Mesenchymal stem cell (in vitro differentiated cells and primary cell): ENCODE measurements at regions not wholly inside any gene's neighbourhood (a gene's known extent, or its start where the extent isn't known, plus 50 kb on each side); places are given as distances from the start of the nearest gene placed in this dataset.

ENCODE experiments used
- DNase-seq: peaks from one replicate; pipeline ENCODE4 v3.0.0-alpha.2; 2013
- H2AFZ ChIP-seq: one replicate; pipeline ENCODE4 v1.6.1; 2013; ENCODE audit warnings: low read depth, mild to moderate bottlenecking, control low read depth, inconsistent platforms, low read length, moderate library complexity
- H2AK5ac ChIP-seq: 2 replicates; pipeline ENCODE4 v1.6.1; 2013; ENCODE audit warnings: low read length, moderate library complexity, mild to moderate bottlenecking, inconsistent platforms; ENCODE audit not compliant: severe bottlenecking
- H2BK120ac ChIP-seq: one replicate; pipeline ENCODE4 v1.6.1; 2013; ENCODE audit warnings: low read depth, mild to moderate bottlenecking, inconsistent platforms, low read length, moderate library complexity
- H2BK12ac ChIP-seq, 2 experiments: one replicate each; pipeline ENCODE4 v1.6.1; 2013; ENCODE audit warnings: inconsistent platforms in 2 of 2, low read length in 2 of 2, mild to moderate bottlenecking in 2 of 2, moderate library complexity in 2 of 2, control low read depth in 1 of 2
- H2BK15ac ChIP-seq: one replicate; pipeline ENCODE4 v1.6.1; 2013; ENCODE audit warnings: mild to moderate bottlenecking, low read depth, inconsistent platforms; ENCODE audit not compliant: poor library complexity, severe bottlenecking
- H2BK5ac ChIP-seq: 2 replicates; pipeline ENCODE4 v1.6.1; 2013; ENCODE audit warnings: low read depth, mild to moderate bottlenecking, low read length, control low read depth, inconsistent platforms; ENCODE audit not compliant: poor library complexity, severe bottlenecking
- H3K14ac ChIP-seq, 2 experiments: one replicate each; pipeline ENCODE4 v1.6.1; 2013; ENCODE audit warnings: inconsistent platforms in 2 of 2, low read length in 2 of 2, control low read depth in 1 of 2, mild to moderate bottlenecking in 1 of 2, moderate library complexity in 1 of 2
- H3K18ac ChIP-seq, 2 experiments: one replicate each; pipeline ENCODE4 v1.6.1; 2013; ENCODE audit warnings: inconsistent platforms in 2 of 2, low read length in 2 of 2, control low read depth in 1 of 2, low read depth in 1 of 2, mild to moderate bottlenecking in 1 of 2
- H3K23ac ChIP-seq, 2 experiments: one replicate each; pipeline ENCODE4 v1.6.1; 2013; ENCODE audit warnings: inconsistent platforms in 2 of 2, low read length in 2 of 2, mild to moderate bottlenecking in 2 of 2, moderate library complexity in 2 of 2, control low read depth in 1 of 2
- H3K27ac ChIP-seq: 2 replicates; pipeline ENCODE4 v1.5.1; 2013; ENCODE audit warnings: mild to moderate bottlenecking, moderate library complexity, low read length, control low read depth, inconsistent platforms; ENCODE audit not compliant: poor library complexity, severe bottlenecking
- H3K27me3 ChIP-seq, 2 experiments: 2 replicates each; pipeline versions ENCODE4 v1.6.1 to v1.7.0; 2013; ENCODE audit warnings: low read length in 2 of 2, mild to moderate bottlenecking in 2 of 2, moderate library complexity in 2 of 2, control low read depth in 1 of 2, inconsistent platforms in 1 of 2; ENCODE audit not compliant: control insufficient read depth in 1 of 2, insufficient read depth in 1 of 2
- H3K36me3 ChIP-seq, 2 experiments: 2 replicates each; pipeline versions ENCODE4 v1.6.1 to v1.7.0; 2013; ENCODE audit warnings: low read length in 2 of 2, control low read depth in 1 of 2, inconsistent platforms in 1 of 2, low read depth in 1 of 2, mild to moderate bottlenecking in 1 of 2; ENCODE audit not compliant: insufficient read depth in 2 of 2, control insufficient read depth in 1 of 2
- H3K4ac ChIP-seq, 2 experiments: one replicate each; pipeline ENCODE4 v1.6.1; 2013; ENCODE audit warnings: inconsistent platforms in 2 of 2, low read length in 2 of 2, mild to moderate bottlenecking in 2 of 2, moderate library complexity in 2 of 2, control low read depth in 1 of 2, low read depth in 1 of 2
- H3K4me1 ChIP-seq: 2 replicates; pipeline ENCODE4 v1.6.1; 2013; ENCODE audit warnings: low read depth, low read length, control low read depth; ENCODE audit not compliant: control insufficient read depth, insufficient read depth
- H3K4me2 ChIP-seq: 2 replicates; pipeline ENCODE4 v1.6.1; 2013; ENCODE audit warnings: low read length, mild to moderate bottlenecking, inconsistent platforms; ENCODE audit not compliant: poor library complexity, severe bottlenecking
- H3K4me3 ChIP-seq, 2 experiments: 2 replicates each; pipeline versions ENCODE4 v1.5.1 to v1.7.0; 2013; ENCODE audit warnings: low read length in 2 of 2, mild to moderate bottlenecking in 2 of 2, control low read depth in 1 of 2, low read depth in 1 of 2; ENCODE audit not compliant: insufficient read depth in 1 of 2
- H3K79me1 ChIP-seq: replicated peaks from 2 replicates; pipeline ENCODE4 v1.6.1; 2013; ENCODE audit warnings: mild to moderate bottlenecking, control low read depth, low read length, inconsistent platforms; ENCODE audit not compliant: poor library complexity, severe bottlenecking
- H3K9ac ChIP-seq: 2 replicates; pipeline ENCODE4 v1.7.0; 2013; ENCODE audit warnings: mild to moderate bottlenecking, low read length, moderate library complexity
- H3K9me3 ChIP-seq: 2 replicates; pipeline ENCODE4 v1.7.0; 2013; ENCODE audit warnings: mild to moderate bottlenecking, low read length; ENCODE audit not compliant: control insufficient read depth
- H4K8ac ChIP-seq: one replicate; pipeline ENCODE4 v1.6.1; 2013; ENCODE audit warnings: inconsistent platforms, mild to moderate bottlenecking, low read length, moderate library complexity
- H4K91ac ChIP-seq: one replicate; pipeline ENCODE4 v1.6.1; 2013; ENCODE audit warnings: mild to moderate bottlenecking, low read length, inconsistent platforms
- WGBS: methylation state at CpG from one replicate; pipeline ENCODE4 v1.1.7; 2013; ENCODE audit warnings: mixed read lengths; 5-methylcytosine and 5-hydroxymethylcytosine counted together

GRCh38 chr5:68657055-68657961 is 436.5 kb upstream of the SLC30A5 start:
- Histone ChIP-seq H3K4ac (no peak overlapping the region), H3K79me1 (no peaks in the 10 kb centered on the region), H4K91ac (no peak overlapping the region), H4K8ac (no peak overlapping the region), H2BK120ac (no peak overlapping the region), H3K36me3 (no peaks in the 10 kb centered on the region), H2AFZ (no peak overlapping the region), H3K14ac (peak overlapping the region in 1 of 2 experiments; percentile 42), H3K27me3 (peaks cover 0 to 7% of the 10 kb centered on the region in 2 experiments), H3K23ac (no peak overlapping the region), H2AK5ac (no peak overlapping the region), H3K18ac (peak overlapping the region in 1 of 2 experiments; percentile 37), H3K27ac (no peak overlapping the region), H2BK15ac (no peak overlapping the region), H2BK12ac (peak overlapping the region in 1 of 2 experiments; percentile 68), H3K9me3 (no peaks in the 10 kb centered on the region), H3K4me3 (no peak overlapping the region), H3K4me1 (peaks cover 3% of the 10 kb centered on the region), H3K9ac (no peak overlapping the region), H3K4me2 (no peak overlapping the region), H2BK5ac (no peak overlapping the region)
- WGBS, result 51% methylated on average over 5 of the region's 5 CpGs
- no peak for DNase-seq

DNA sequence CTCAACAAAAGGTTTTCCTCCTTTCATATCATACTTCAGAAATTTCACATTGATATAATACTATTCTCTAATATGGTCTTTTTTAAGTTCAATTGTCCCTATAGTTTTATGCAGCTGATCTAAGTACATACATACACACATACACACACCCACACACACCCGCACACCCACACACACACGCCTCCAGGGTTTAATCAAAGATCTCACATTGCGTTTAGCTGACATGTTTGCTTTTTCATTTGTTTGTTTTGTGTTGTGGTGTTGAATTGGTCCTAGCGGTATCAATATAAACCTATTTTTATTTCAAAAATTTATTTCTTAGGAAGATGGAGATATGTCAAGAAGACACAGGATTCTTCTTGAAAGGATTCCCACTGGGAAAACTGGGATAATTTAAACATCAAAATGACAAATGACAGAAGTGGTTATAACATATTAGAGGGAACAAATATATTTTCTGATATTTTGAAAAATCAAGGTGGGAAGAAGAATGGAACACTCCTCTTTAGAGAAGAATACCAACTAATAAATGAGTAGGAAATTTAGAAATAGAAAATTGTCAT is 434.9 kb upstream of the SLC30A5 start:
- no peak for DNase-seq
- peaks cover 3% of the 10 kb centered on the region for H3K4me1 ChIP-seq
- peaks cover under 1% of the 10 kb centered on the region for H3K9me3 ChIP-seq
- no peak overlapping the region for H2AFZ ChIP-seq
- no peak overlapping the region for H3K9ac ChIP-seq
- no peak overlapping the region for H3K18ac ChIP-seq
- no peak overlapping the region for H2BK15ac ChIP-seq
- H3K23ac ChIP-seq, result no peak overlapping the region
- peaks cover 0 to 7% of the 10 kb centered on the region in 2 experiments for H3K27me3 ChIP-seq
- H3K4ac ChIP-seq, result no peak overlapping the region
- no peak overlapping the region for H2AK5ac ChIP-seq
- H2BK5ac ChIP-seq, result no peak overlapping the region
- H3K4me3 ChIP-seq, result no peak overlapping the region
- no peaks in the 10 kb centered on the region for H3K79me1 ChIP-seq
- H2BK12ac ChIP-seq, result no peak overlapping the region
- H3K36me3 ChIP-seq, result no peaks in the 10 kb centered on the region
- WGBS, result no CpG with 5 or more reads among the region's 4 CpGs
- no peak overlapping the region for H4K8ac ChIP-seq
- no peak overlapping the region for H3K27ac ChIP-seq
- H3K4me2 ChIP-seq, result no peak overlapping the region
- no peak overlapping the region for H4K91ac ChIP-seq
- H2BK120ac ChIP-seq, result no peak overlapping the region
- no peak overlapping the region for H3K14ac ChIP-seq

- no peak overlapping the region for H2AK5ac ChIP-seq
- DNase-seq, result no peak
- H3K27ac ChIP-seq, result no peak overlapping the region
- peak overlapping the region; percentile 37 for H4K8ac ChIP-seq
- H3K4me2 ChIP-seq, result no peak overlapping the region
- no peaks in the 10 kb centered on the region for H3K36me3 ChIP-seq
- no peak overlapping the region for H4K91ac ChIP-seq
- H3K14ac ChIP-seq, result no peak overlapping the region
- peak overlapping the region; percentile 9 for H2BK5ac ChIP-seq
- no peak overlapping the region for H2BK15ac ChIP-seq
- no peak overlapping the region for H3K9ac ChIP-seq
- no peak overlapping the region for H2BK120ac ChIP-seq
- H3K18ac ChIP-seq, result no peak overlapping the region
- H2BK12ac ChIP-seq, result no peak overlapping the region
- H3K23ac ChIP-seq, result no peak overlapping the region
- H3K9me3 ChIP-seq, result peaks cover 5% of the 10 kb centered on the region
- no peaks in the 10 kb centered on the region for H3K79me1 ChIP-seq
- H3K4me1 ChIP-seq, result peaks cover 3% of the 10 kb centered on the region
- H2AFZ ChIP-seq, result no peak overlapping the region
- H3K4ac ChIP-seq, result no peak overlapping the region
- 48% methylated on average over 2 of the region's 3 CpGs for WGBS
- no peak overlapping the region for H3K4me3 ChIP-seq
- peaks cover 0 to 7% of the 10 kb centered on the region in 2 experiments for H3K27me3 ChIP-seq
These were observed 433.9 kb upstream of the SLC30A5 start for GRCh38 chr5:68659881-68660280.

DNA sequence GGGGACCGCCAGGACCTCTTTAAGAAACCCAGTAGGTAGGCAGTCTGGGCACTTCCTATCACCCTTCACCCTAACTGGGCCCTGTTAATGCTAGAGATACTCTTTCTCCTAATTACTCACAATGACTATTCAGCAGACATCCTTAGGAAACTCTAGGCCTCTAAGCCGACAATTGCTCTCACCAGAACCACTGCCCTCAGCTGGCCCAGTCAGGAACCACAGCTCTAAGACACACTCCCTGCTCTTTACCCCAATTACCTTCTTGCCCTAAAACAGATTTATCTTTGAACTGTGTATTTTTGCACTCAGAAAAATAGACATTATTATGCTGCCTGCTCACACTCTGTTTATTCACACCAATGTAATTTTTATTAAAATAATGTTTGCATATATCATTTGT is 432.6 kb upstream of the SLC30A5 start:
- Histone ChIP-seq H3K79me1 (no peaks in the 10 kb centered on the region), H3K9ac (no peak overlapping the region), H3K27me3 (peaks cover 0 to 7% of the 10 kb centered on the region in 2 experiments), H2BK12ac (no peak overlapping the region), H3K23ac (no peak overlapping the region), H2BK5ac (no peak overlapping the region), H3K14ac (no peak overlapping the region), H3K9me3 (peaks cover 5% of the 10 kb centered on the region), H2BK120ac (no peak overlapping the region), H3K27ac (no peak overlapping the region), H3K4me2 (no peak overlapping the region), H3K4ac (no peak overlapping the region), H2BK15ac (no peak overlapping the region), H4K8ac (no peak overlapping the region), H4K91ac (no peak overlapping the region), H2AFZ (no peak overlapping the region), H3K4me1 (peaks cover 3% of the 10 kb centered on the region), H3K36me3 (no peaks in the 10 kb centered on the region), H3K4me3 (no peak overlapping the region), H3K18ac (no peak overlapping the region), H2AK5ac (no peak overlapping the region)
- WGBS, result 78% methylated on average over 2 of the region's 2 CpGs
- DNase-seq, result peak; percentile 33
